ENCODE measurements at regions not wholly inside any gene's neighbourhood (a gene's known extent, or its start where the extent isn't known, plus 50 kb on each side); places are given as distances from the start of the nearest gene placed in this dataset.

- ChIA-PET POLR2A (no interaction called here), CTCF (interaction anchor here (1.1 kb wide), 1 partner anchor 36 kb away, joined by 4 read pairs; no protein-coding TSS in a partner anchor)
- H3K27ac ChIP-seq (ENCODE audit: insufficient read depth in 1 of 2, low read depth in 1 of 2, low read length in 2 of 2, poor library complexity in 1 of 2, severe bottlenecking in 2 of 2) = no peak overlapping the region
- H3K27me3 ChIP-seq (replicated peaks in 2 of 5; ENCODE audit: control insufficient read depth in 4 of 5, insufficient read depth in 5 of 5, low read length in 4 of 5) = peaks cover 0 to 1% (median 0%) of the 10 kb centered on the region in 5 experiments
- no peaks in the 10 kb centered on the region for H3K4me1 ChIP-seq (ENCODE audit: control extremely low read depth in 1 of 4, control insufficient read depth in 4 of 4, insufficient read depth in 4 of 4, low read length in 3 of 4)
- DNase-seq = no peak
- no peaks in the 10 kb centered on the region for H3K36me3 ChIP-seq (ENCODE audit: control insufficient read depth in 4 of 4, insufficient read depth in 4 of 4, low read length in 3 of 4)
- H3K9me3 ChIP-seq (ENCODE audit: control extremely low read depth in 1 of 5, control insufficient read depth in 4 of 5, insufficient read depth in 2 of 5, low read depth in 1 of 5, low read length in 4 of 5) = no peaks in the 10 kb centered on the region
- no peak overlapping the region for H3K4me3 ChIP-seq (ENCODE audit: control insufficient read depth in 1 of 7, extremely low read depth in 1 of 7, insufficient read depth in 4 of 7, low read depth in 2 of 7, low read length in 6 of 7)
Measured at GRCh38 chr7:94252971-94253370, 141.7 kb upstream of the COL1A2 start.

DNA sequence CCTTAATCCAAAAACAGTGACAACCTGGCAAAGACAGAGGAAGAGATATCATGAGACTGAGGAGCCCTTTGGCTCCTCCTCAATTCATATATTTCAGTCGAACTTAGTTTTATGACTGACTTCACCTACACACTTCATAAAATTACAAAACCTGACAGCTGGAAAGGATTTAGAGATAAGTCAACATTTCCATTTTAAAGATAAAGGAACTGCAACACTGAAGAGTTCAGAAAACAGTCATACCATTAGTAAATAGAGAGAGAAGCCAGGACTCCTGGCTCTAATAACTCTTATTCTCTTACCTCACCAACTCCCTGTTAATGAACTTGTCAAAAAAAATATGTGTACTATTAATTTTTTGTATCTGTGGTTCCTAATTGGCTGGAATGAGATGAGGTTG, 141.0 kb upstream of the COL1A2 start:
- Histone ChIP-seq H3K4me3 (ENCODE audit: control insufficient read depth in 1 of 7, extremely low read depth in 1 of 7, insufficient read depth in 4 of 7, low read depth in 2 of 7, low read length in 6 of 7) (no peak overlapping the region), H3K27ac (ENCODE audit: insufficient read depth in 1 of 2, low read depth in 1 of 2, low read length in 2 of 2, poor library complexity in 1 of 2, severe bottlenecking in 2 of 2) (no peak overlapping the region), H3K9me3 (ENCODE audit: control extremely low read depth in 1 of 5, control insufficient read depth in 4 of 5, insufficient read depth in 2 of 5, low read depth in 1 of 5, low read length in 4 of 5) (no peaks in the 10 kb centered on the region), H3K4me1 (ENCODE audit: control extremely low read depth in 1 of 4, control insufficient read depth in 4 of 4, insufficient read depth in 4 of 4, low read length in 3 of 4) (no peaks in the 10 kb centered on the region), H3K36me3 (ENCODE audit: control insufficient read depth in 4 of 4, insufficient read depth in 4 of 4, low read length in 3 of 4) (no peaks in the 10 kb centered on the region), H3K27me3 (replicated peaks in 2 of 5; ENCODE audit: control insufficient read depth in 4 of 5, insufficient read depth in 5 of 5, low read length in 4 of 5) (peaks cover 0 to 1% (median 0%) of the 10 kb centered on the region in 5 experiments)
- CTCF ChIA-PET = interaction anchor here (1.1 kb wide), 1 partner anchor 37 kb away, joined by 4 read pairs; no protein-coding TSS in a partner anchor
- WGBS (ENCODE audit: insufficient coverage) = no CpG with 5 or more reads among the region's 1 CpG
- no peak for DNase-seq
- POLR2A ChIA-PET = no interaction called here

DNA sequence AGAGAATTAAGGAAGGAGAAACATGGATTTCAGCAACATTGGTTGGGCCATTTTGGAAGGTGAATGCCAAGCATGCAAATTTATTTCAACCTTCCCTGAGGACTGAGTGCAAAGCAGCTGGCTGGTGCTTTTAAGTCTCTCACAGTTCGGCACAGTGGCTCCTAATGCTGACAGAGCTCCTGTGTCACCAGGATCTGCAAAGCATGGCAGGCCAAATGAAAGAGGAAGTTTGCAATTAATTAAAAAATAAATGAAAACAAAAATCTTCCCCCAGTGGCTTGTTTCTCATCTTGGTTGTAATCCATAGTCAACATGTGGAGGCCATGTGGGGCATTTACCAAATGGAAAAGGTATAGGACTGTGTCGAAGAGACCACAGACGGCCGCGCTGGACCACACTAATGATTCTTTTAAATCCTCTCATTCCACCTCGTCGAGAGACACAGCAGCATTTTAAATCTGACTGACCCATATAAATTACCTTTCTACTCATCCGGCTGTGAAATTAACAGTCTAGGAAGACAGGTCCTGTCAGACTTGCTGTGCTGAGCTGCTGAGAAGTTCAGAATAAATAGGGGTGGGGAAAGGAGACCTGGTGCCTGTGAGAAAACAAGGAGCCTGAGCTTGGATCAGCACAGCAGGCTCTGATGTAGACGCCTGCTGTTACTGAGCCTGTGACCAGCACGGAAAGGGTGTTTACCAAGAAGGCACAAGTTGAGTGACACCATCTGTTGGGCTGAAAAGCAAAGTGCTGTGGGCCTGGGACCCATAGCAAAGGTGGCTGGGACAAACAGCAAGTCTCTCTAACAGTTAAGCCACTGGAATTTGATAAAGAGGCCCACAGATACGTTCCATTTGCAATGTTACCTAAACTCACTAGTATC, 136.0 kb upstream of the COL1A2 start:
- POLR2A ChIA-PET = no interaction called here
- DNase-seq = peak in 1 of 3 donors; percentile 5

DNA sequence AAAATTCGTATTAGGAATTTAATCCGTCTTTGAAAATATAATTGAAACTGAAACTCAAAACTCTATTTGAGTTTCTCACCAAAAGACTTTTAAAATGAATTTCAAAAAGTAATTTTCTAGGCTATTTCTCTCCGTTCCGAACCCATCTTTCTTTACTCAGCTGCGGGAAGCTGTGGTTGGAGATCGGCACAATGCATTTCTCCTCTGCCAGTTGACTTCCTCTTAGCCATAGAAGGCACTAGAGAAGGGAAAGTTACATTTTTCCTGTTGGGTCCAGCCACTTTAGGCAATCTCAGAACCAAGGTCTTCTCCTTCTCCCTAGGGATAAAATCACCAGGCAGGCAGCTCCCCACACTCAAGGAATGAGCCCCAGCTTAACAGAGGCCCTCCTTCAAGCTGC, 133.6 kb upstream of the COL1A2 start:
- WGBS (ENCODE audit: insufficient coverage) = 50% methylated on average over 4 of the region's 6 CpGs
- CTCF ChIA-PET = no interaction called here

More for the DNA sequence above, 136.0 kb upstream of the COL1A2 start:
- H3K4me1 ChIP-seq (ENCODE audit: control extremely low read depth in 1 of 4, control insufficient read depth in 4 of 4, insufficient read depth in 4 of 4, low read length in 3 of 4) = peaks cover 0 to 6% (median 2%) of the 10 kb centered on the region in 4 experiments
- H3K9me3 ChIP-seq (ENCODE audit: control extremely low read depth in 1 of 5, control insufficient read depth in 4 of 5, insufficient read depth in 2 of 5, low read depth in 1 of 5, low read length in 4 of 5) = no peaks in the 10 kb centered on the region
- no peak overlapping the region for H3K27ac ChIP-seq (ENCODE audit: insufficient read depth in 1 of 2, low read depth in 1 of 2, low read length in 2 of 2, poor library complexity in 1 of 2, severe bottlenecking in 2 of 2)
- no peak overlapping the region for H3K4me3 ChIP-seq (ENCODE audit: control insufficient read depth in 1 of 7, extremely low read depth in 1 of 7, insufficient read depth in 4 of 7, low read depth in 2 of 7, low read length in 6 of 7)
- no peaks in the 10 kb centered on the region for H3K27me3 ChIP-seq (replicated peaks in 2 of 5; ENCODE audit: control insufficient read depth in 4 of 5, insufficient read depth in 5 of 5, low read length in 4 of 5)
- CTCF ChIA-PET = no interaction called here
- WGBS (ENCODE audit: insufficient coverage) = 100% methylated on average over 1 of the region's 11 CpGs
- H3K36me3 ChIP-seq (ENCODE audit: control insufficient read depth in 4 of 4, insufficient read depth in 4 of 4, low read length in 3 of 4) = no peaks in the 10 kb centered on the region

GRCh38 chr7:94264756-94265155, 129.9 kb upstream of the COL1A2 start:
- Histone ChIP-seq H3K27ac (ENCODE audit: insufficient read depth in 1 of 2, low read depth in 1 of 2, low read length in 2 of 2, poor library complexity in 1 of 2, severe bottlenecking in 2 of 2) (no peak overlapping the region), H3K36me3 (ENCODE audit: control insufficient read depth in 4 of 4, insufficient read depth in 4 of 4, low read length in 3 of 4) (no peaks in the 10 kb centered on the region), H3K4me3 (ENCODE audit: control insufficient read depth in 1 of 7, extremely low read depth in 1 of 7, insufficient read depth in 4 of 7, low read depth in 2 of 7, low read length in 6 of 7) (no peak overlapping the region), H3K27me3 (replicated peaks in 2 of 5; ENCODE audit: control insufficient read depth in 4 of 5, insufficient read depth in 5 of 5, low read length in 4 of 5) (no peaks in the 10 kb centered on the region), H3K9me3 (ENCODE audit: control extremely low read depth in 1 of 5, control insufficient read depth in 4 of 5, insufficient read depth in 2 of 5, low read depth in 1 of 5, low read length in 4 of 5) (no peaks in the 10 kb centered on the region), H3K4me1 (ENCODE audit: control extremely low read depth in 1 of 4, control insufficient read depth in 4 of 4, insufficient read depth in 4 of 4, low read length in 3 of 4) (peaks cover 0 to 6% (median 2%) of the 10 kb centered on the region in 4 experiments)
- POLR2A ChIA-PET = no interaction called here
- DNase-seq = no peak
- CTCF ChIA-PET = no interaction called here

More for the DNA sequence above, 133.6 kb upstream of the COL1A2 start:
- H3K36me3 ChIP-seq (ENCODE audit: control insufficient read depth in 4 of 4, insufficient read depth in 4 of 4, low read length in 3 of 4) = no peaks in the 10 kb centered on the region
- DNase-seq = peak; percentile 6 to 61 (median 48)
- no peaks in the 10 kb centered on the region for H3K9me3 ChIP-seq (ENCODE audit: control extremely low read depth in 1 of 5, control insufficient read depth in 4 of 5, insufficient read depth in 2 of 5, low read depth in 1 of 5, low read length in 4 of 5)
- no peak overlapping the region for H3K27ac ChIP-seq (ENCODE audit: insufficient read depth in 1 of 2, low read depth in 1 of 2, low read length in 2 of 2, poor library complexity in 1 of 2, severe bottlenecking in 2 of 2)
- POLR2A ChIA-PET = no interaction called here
- H3K4me3 ChIP-seq (ENCODE audit: control insufficient read depth in 1 of 7, extremely low read depth in 1 of 7, insufficient read depth in 4 of 7, low read depth in 2 of 7, low read length in 6 of 7) = no peak overlapping the region
- no peaks in the 10 kb centered on the region for H3K27me3 ChIP-seq (replicated peaks in 2 of 5; ENCODE audit: control insufficient read depth in 4 of 5, insufficient read depth in 5 of 5, low read length in 4 of 5)
- H3K4me1 ChIP-seq (ENCODE audit: control extremely low read depth in 1 of 4, control insufficient read depth in 4 of 4, insufficient read depth in 4 of 4, low read length in 3 of 4) = peaks cover 0 to 6% (median 2%) of the 10 kb centered on the region in 4 experiments

- Histone ChIP-seq H3K36me3 (ENCODE audit: control insufficient read depth in 4 of 4, insufficient read depth in 4 of 4, low read length in 3 of 4) (no peaks in the 10 kb centered on the region), H3K4me1 (ENCODE audit: control extremely low read depth in 1 of 4, control insufficient read depth in 4 of 4, insufficient read depth in 4 of 4, low read length in 3 of 4) (peaks cover 0 to 6% (median 1%) of the 10 kb centered on the region in 4 experiments), H3K4me3 (ENCODE audit: control insufficient read depth in 1 of 7, extremely low read depth in 1 of 7, insufficient read depth in 4 of 7, low read depth in 2 of 7, low read length in 6 of 7) (no peak overlapping the region), H3K27me3 (replicated peaks in 2 of 5; ENCODE audit: control insufficient read depth in 4 of 5, insufficient read depth in 5 of 5, low read length in 4 of 5) (no peaks in the 10 kb centered on the region), H3K27ac (ENCODE audit: insufficient read depth in 1 of 2, low read depth in 1 of 2, low read length in 2 of 2, poor library complexity in 1 of 2, severe bottlenecking in 2 of 2) (no peak overlapping the region), H3K9me3 (ENCODE audit: control extremely low read depth in 1 of 5, control insufficient read depth in 4 of 5, insufficient read depth in 2 of 5, low read depth in 1 of 5, low read length in 4 of 5) (no peaks in the 10 kb centered on the region)
- POLR2A ChIA-PET = interaction anchor here (0.7 kb wide), 1 partner anchor 30 kb away, joined by 4 read pairs; no protein-coding TSS in a partner anchor
- CTCF ChIA-PET = no interaction called here
- no peak for DNase-seq
- no CpG with 5 or more reads among the region's 2 CpGs for WGBS (ENCODE audit: insufficient coverage)
Measured at GRCh38 chr7:94265456-94265855, 129.2 kb upstream of the COL1A2 start.

DNA sequence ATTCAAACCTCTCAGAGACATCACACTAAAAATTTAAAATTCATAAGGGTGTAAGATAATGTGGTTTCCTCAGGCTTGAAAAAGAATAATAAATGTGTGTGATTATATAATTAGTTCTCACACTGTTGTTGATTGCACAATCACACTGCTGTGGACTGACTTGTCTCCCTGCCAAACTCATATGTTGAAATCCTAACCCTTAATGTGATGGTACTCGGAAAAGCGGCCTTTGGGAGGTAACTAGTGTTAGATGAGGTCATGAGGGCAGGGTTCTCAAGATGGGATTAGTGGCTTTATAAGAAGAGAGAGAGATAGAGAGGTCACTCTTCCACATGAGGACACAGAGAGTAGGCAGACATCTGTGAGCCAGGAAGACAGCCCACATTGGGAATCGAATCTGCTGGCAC, 128.5 kb upstream of the COL1A2 start:
- H3K9me3 ChIP-seq (ENCODE audit: control extremely low read depth in 1 of 5, control insufficient read depth in 4 of 5, insufficient read depth in 2 of 5, low read depth in 1 of 5, low read length in 4 of 5) = no peaks in the 10 kb centered on the region
- H3K4me1 ChIP-seq (ENCODE audit: control extremely low read depth in 1 of 4, control insufficient read depth in 4 of 4, insufficient read depth in 4 of 4, low read length in 3 of 4) = peaks cover 0 to 2% (median 0%) of the 10 kb centered on the region in 4 experiments
- no peaks in the 10 kb centered on the region for H3K36me3 ChIP-seq (ENCODE audit: control insufficient read depth in 4 of 4, insufficient read depth in 4 of 4, low read length in 3 of 4)
- ChIA-PET CTCF (no interaction called here), POLR2A (interaction anchor here (0.7 kb wide), 1 partner anchor 30 kb away, joined by 4 read pairs; no protein-coding TSS in a partner anchor)
- WGBS (ENCODE audit: insufficient coverage) = 100% methylated on average over 1 of the region's 3 CpGs
- no peak overlapping the region for H3K27ac ChIP-seq (ENCODE audit: insufficient read depth in 1 of 2, low read depth in 1 of 2, low read length in 2 of 2, poor library complexity in 1 of 2, severe bottlenecking in 2 of 2)
- no peaks in the 10 kb centered on the region for H3K27me3 ChIP-seq (replicated peaks in 2 of 5; ENCODE audit: control insufficient read depth in 4 of 5, insufficient read depth in 5 of 5, low read length in 4 of 5)
- DNase-seq = no peak
- no peak overlapping the region for H3K4me3 ChIP-seq (ENCODE audit: control insufficient read depth in 1 of 7, extremely low read depth in 1 of 7, insufficient read depth in 4 of 7, low read depth in 2 of 7, low read length in 6 of 7)

Data from common myeloid progenitor, CD34-positive (primary cell).